Stimulated activated CD4-positive, alpha-beta T cell treated with anti-CD3 and anti-CD28 coated beads, TNF-alpha, amount 100 ng/mL, for 24 hours (primary cell): ENCODE measurements at regions not wholly inside any gene's neighbourhood (a gene's known extent, or its start where the extent isn't known, plus 50 kb on each side); places are given as distances from the start of the nearest gene placed in this dataset.

Source experiments
- DNase-seq, 3 experiments: peaks; one replicate each; pipeline ENCODE4 v3.0.0-alpha.2; 2020; ENCODE audit warnings: low read depth in 3 of 3

DNA sequence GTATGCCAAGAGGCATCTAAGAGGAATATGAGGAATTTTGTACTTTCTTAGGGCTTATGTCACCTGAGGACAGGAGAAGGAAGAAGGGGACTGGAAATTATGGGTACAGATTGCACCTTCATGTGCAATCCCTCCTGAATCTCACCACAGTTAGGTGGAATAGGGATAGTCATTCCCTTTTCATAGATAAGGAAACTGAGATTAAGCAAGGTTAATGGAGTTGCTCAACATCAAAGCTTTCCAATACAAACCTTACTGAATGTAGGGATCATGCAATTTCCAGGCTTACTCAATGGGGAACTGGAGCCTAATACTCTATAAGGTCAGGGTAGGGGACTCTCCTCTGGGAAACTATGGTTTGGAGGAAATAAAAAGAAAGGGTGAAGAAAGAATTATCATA is 133.0 kb downstream of the C11orf87 start:
- DNase-seq: no peak

DNA sequence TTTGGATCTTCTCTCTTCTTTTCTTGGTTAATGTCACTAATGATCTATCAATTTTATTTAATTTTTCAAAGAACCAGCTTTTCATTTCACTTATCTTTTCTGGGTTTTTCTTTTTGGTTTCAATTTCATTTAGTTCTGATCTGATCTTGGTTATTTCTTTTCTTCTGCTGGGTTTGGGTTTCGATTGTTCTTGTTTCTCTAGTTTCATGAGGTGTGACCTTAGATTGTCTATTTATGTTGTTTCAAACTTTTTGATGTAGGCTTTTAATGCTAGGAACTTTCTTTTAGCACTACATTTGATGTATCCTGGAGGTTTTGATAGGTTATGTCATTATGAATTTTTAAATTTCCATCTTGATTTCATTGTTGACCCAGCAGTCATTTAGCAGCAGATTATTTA is 142.3 kb downstream of the C11orf87 start:
- no peak for DNase-seq

DNA sequence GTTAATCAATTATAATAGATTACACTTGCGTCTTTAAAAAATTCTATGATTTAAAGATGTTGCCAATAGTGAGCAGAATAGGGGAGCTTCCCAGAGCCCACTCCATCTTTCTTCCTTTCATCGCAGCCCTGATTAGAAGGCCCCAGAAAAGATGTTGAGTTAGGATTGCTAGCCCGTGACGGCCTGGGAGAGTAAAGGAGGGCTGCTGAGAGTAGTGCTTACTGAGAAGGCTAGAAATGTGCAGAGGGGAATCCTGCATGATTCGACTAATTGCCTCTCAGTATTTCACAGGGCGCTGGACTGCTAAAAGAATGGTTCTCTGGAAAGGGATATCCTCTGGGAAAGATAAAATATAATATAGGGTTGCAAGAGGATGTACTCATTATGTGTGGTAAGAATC is 160.5 kb downstream of the C11orf87 start:
- DNase-seq: no peak

DNA sequence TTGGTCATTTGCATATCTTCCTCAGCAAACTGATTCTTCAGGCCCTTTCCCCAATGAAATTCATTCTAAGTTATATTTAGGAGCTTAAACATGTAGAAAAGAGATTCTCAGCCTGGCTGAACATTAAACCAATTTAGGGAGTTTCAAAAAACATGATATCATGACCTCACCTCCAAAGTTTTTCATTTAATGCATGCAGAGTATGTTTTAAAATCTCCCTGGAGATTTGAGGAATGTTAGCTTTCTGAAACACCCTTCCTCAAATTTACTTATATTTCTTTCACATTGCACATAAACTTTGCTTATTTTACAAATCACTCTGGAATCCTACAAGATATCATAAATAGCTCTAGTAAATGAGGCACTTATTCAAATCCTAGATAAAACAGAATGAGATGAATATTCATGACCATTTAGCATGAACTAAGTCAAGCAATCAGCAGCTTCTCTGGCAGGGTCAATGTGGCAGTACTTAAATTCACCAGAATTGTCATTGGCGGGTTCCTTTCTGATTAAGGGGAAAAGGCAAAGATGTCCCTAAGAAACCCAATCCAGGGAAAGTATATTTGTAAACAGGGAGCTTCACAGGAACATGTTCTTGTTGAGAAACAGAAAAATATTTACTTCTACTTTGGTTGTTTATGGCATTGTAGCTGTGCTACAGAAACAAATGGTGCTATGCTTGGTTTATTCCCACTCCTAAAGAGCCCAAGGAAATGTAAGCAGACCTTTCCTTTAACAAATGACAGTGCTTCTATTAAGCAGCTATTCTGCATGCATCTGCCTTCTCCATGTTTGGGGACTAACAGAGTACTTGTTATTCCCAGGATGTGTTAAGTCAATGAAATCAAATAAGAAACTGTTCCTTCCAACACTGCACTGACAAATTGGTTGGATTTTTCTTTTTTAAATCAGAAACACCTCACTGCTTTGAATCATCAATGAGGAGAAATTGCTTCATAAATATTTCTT is 162.3 kb downstream of the C11orf87 start:
- DNase-seq: no peak

DNA sequence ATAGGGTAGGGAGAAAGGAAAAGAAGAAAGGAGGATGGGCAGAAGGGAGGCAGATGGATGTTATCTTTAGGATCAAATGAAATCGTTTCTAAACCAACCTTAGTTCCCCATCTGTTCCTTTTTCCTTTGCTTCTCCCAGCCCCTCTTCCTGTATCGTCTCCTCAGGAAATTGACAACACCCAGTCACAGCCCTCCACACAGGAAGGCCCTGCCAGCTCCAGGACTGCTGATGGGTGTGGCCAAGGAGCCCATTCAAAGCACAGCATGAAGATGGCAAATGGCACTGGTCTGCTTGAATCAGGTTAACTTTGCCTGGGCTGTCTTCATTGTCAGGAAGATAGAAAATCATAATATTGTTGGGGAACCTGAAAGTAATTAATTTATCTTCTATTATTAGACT is 164.8 kb downstream of the C11orf87 start:
- DNase-seq: no peak

DNA sequence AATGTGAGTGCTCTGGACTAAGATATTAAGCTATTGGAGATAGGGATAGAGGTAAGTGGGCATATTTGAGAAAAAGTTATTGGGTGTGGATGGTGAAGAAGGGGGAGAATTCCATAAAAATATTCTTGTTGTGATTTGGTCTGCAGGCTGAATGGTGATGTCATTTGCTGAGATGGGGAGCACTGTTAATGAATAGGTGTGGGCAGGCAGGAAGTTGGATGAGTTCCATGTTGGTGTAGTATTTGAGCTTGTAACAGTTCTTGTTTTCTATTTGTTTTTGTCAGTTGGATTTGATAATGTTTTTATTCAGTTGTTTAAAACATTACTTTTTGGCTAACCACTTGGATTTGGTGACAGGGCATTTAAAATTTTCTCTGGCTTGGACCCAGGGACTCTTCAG is 168.8 kb downstream of the C11orf87 start:
- DNase-seq: no peak

DNA sequence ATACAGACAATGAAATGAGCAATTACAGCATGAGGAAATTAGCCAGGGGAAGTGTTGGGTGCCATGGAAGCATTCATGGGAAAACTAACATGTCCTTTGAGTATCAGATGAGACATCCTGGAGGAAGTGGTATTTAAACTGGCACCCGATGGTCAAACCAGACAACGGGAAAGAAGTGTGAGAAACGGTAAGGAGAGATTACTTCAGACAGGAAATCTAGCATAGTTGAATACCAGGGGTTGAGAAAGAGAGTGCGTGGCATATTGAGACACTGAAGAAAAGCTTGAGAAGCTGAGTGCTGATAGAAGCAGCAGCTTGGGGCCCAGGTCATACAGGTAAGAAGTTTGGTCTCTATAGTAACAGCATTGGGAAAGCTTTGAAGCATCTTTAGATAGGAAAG is 175.3 kb downstream of the C11orf87 start:
- DNase-seq: no peak

DNA sequence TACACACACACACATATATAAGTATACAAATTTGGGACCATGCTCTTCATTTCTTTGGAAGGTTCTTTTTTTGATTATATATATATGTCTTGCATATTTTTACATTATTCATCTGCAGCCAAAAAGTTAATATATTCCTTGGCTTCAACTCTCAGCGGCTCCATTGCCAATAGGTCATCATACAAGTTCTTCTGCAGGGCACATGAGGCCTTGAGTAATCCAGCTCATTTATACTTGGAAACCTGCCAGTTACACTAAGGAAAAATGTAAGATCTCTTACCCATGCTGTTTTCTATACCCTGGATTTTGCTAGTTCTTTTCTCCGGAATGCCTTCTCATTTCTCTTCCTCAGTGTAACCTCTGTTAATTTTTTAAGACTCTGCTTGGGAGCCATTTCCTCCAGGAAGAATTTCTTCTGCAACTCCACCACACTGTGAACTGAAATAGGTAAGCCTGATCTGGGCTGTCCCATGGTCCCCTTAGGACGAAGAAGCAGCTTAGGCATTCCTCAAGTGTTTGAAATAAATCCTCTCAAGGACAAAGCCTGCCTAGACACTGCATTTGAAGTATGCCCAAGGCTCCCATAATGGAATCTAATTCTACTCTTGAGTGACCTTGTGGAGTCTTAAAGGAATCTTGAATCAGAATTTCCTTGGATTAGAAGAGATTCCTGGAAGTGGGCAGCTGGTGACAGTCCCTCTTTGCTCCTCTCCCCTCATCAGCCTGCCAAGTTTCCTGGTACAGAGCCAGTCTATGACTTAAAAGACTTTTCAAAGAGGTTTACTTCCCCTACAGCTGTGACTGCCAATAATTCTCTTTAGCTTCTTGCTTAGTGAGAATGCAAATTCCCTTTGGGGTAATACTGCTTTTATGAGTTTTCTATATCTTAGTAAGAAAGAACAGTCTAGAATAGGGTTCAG is 182.8 kb downstream of the C11orf87 start:
- DNase-seq: no peak

DNA sequence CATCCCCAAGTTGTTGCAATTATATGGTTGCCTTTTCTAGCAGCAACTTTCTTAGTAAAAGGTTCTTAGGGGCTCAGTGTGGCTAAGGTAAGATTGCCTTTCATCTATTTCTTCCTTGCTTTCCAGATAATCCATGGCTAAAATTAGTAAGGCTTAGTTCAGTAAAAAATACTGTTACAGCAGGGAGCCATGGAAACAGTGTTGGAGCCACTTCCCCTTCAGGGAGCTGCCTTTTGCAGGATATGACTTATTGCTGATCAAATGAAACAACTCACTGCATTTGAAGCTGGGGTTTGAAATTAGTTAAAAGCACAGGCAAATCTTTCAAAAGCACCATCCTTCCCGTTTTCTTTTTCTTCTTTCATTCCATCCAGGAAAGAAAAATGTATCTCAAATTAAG is 184.3 kb downstream of the C11orf87 start:
- no peak for DNase-seq

DNA sequence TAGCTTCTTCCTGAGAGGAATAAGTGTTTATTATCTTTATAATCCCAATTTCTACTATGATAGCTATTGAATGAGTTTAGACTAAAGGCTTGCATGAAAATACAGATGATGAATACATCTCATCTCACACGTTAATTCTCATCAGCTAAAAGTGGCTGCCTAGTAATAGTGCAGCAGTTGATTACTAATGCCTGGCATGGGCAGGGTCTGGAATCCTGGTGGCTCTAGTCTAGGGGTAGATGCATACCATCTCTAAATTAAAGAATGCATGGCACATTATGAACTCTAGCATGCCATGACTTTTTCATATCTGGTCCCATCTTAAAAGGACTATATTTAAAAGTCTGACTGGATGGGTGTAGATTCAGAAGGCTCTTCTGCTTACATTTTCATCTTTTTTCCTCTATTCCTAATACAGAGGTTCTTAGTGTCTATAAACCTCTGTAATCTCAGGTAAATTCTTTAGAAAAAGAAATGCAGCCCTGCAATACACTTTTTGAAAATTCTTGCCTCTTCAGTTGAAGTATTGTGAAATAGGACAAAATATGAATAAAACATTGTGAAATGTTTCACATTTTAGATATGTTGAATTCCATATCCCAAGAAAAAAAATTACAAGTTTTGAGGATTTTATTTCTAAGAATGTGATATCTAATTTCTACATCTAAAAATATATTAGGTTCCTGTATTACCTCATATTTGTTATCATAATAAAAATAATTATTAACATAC is 187.6 kb downstream of the C11orf87 start:
- no peak for DNase-seq

DNA sequence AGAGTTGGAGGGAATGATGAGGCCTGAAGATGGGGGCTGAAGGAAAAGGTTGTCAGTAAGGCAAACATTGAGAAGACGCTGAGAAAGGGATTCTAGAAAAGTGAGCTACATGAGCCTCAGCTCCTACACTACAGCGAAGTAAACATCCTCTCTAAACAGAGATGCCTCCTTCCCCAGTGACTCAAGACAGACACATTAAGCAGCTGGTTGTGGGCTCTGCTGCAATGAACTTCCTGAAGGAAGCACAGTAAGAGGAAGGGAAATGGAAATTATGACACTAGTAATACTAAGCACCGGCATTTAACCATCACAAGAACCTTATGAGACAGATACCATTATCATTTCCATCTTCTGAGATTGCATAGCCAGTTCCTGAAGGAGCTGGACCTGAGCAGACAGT is 190.5 kb downstream of the C11orf87 start:
- DNase-seq: no peak

DNA sequence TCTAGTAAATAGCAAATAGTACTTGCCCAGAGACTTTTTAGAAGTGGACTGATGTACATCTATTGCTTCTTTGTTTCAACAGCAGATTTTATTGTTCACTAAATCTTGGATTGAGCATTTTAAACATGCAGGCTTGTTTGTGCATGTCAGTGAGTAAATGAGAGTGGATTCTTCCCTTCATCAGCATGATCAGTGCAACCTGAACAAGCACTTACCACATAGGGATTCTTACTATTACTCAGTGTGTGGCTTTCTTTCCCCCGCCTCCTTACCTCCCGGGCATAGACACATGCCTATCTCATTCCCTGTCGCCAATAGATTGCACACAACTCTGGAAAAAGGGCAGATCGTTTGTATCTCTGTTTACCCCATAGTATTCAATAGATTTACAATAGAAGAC is 197.5 kb downstream of the C11orf87 start:
- DNase-seq: no peak

DNA sequence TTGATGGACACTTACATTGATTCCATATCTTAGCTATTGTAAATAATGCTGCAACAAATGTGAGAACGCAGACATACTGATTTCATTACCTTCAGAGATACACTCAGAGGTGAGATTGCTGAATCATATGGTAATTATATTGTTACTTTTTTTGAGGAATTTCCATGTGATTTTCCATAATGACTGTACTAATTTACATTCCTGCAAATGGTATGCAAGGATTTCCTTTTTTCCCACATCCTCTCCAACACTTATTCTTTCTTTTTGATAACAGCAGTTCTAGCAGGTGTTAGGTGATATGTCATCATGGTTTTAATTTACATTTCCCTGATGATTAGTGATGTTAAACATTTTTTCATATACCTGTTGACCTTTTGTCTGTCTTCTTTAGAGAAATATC is 207.7 kb downstream of the C11orf87 start:
- DNase-seq: no peak

DNA sequence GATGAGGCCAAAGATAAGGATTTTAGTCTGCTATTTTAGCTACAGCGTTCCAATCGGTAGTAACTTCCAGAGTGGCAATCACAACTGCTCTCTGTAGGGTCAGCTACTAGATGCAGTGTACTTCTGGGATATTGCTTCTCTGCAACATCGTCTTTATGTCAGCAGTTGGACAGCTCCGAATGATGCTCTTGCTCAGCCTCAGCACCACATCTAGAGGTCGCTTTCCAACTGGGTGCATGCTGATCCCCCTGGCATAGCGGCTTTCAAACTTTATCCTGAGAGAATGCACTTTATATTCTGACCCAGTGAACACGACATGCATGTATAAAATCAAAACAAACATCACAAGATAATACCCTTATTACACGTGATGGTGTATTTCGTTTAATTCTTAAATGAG is 219.6 kb downstream of the C11orf87 start:
- DNase-seq: no peak

DNA sequence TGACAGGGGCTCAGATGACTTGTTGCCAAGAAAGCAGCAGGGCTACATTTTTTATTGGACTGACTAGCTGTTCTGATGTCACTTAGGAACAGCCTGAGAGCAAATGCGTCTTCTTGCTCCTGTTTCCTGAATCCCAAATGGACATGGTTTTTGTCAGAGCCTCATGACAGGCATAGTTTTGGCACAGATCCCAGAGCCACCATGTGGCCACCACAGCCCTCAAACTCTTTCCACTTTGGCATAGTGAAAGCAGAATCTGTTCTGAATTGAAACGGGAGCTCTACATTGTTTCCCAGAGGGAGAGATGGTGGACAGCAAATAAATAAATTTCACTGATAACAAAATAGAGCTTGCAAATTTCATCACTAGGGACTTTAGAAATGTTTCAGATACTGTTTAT is 222.2 kb downstream of the C11orf87 start:
- DNase-seq: no peak

DNA sequence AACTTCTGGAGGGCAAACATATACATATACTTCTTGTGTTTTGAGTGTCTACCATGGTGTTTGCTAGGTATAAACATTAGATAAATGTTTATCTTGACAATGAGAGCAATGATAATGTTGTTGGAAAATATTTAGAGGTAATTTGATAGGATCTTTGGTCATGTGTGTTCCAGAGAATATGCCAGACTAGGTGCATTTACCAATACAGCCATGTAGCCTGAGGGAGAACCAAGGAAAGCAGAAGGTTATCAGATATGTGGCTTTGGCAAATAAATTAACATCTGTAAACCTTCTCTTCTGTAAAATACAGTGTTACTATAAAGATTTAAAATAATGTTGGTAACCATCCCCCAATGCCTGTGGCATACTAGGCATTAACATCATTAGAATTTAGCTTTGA is 226.8 kb downstream of the C11orf87 start:
- no peak for DNase-seq

DNA sequence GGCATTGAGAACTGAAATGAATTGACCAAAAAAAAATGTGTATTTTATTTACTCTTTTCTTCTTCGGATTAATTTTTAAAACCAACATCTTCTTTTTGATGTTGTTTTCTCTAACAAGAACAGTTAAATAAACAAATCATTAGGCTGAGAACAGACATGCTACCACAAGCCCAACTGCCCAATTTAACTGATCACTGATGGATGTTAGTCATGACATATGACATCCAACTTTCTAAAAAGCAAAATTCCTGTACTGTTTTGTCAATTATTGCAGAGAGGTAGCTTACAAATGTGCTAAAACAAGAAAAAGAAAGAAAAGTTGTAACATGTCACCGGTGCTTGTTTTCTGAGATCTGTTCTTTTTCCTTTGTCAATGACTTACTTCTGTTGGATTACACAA is 232.1 kb downstream of the C11orf87 start:
- DNase-seq: no peak

DNA sequence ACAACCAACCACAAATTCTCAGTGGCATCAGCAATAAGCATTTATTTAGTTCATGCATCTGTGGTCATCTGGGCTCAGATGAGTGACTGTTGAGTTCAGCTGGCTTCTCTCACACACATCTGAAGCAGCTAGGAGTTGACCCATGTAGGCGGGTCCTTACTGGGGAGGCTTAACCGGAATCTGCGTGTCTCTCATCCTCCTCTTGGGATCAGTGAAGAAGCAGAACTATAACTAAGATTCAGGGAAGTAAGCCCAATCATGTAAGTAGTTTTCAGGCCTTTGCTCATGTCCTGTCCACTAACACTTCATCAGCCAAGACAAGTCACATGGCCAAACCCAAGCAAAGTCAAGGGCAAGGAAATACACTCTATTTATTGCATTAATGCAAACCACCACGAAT is 236.2 kb downstream of the C11orf87 start:
- no peak for DNase-seq

DNA sequence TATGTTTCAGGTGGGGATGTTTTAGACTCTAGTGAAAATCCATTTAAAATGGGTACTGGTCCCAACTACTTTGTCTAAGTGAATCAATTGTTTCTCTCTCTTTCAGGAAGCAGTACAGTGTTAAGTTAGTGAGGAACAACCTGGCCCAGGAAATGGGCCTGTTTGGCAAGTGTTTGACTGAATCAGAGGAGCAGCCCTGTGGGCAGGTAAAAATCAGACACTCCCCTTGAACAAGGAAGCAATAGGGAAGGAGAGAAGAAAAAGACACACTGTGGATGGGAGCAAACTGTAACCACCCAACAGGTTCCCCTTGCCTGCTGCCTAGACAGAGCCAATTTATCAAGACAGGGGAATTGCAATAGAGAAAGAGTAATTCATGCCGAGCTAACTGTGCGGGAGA is 245.7 kb downstream of the C11orf87 start:
- no peak for DNase-seq

DNA sequence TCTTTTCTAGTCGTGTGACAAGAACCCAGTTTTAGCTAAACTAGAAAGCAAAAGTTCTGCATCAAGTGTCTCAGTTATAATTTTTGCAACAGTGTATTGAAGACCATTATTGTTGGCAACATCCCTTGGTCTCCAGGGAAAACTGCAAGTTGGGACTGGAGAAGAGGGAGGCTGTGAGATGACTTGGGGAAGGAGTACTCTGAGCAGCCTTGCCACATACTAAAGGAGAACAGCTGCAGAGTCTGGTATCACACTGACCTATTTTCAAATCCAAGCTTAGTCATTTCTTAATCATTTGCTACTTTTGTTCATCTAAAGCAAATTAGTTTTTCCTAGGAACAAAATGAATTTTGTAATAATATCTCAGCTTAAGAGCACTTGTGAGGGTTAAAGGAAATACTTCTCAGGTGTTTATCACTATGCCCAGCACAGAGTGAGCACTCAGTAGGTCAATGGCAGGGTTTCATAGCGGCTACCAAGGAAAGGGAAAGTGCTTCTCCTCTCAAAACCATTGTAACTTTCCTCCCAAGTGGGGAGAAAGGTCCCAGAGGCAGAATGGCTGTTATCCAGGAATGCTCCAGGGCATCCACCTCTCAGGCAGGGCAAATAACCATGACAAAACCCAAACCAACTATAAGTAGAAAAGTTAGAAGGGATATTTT is 247.1 kb downstream of the C11orf87 start:
- DNase-seq: no peak

DNA sequence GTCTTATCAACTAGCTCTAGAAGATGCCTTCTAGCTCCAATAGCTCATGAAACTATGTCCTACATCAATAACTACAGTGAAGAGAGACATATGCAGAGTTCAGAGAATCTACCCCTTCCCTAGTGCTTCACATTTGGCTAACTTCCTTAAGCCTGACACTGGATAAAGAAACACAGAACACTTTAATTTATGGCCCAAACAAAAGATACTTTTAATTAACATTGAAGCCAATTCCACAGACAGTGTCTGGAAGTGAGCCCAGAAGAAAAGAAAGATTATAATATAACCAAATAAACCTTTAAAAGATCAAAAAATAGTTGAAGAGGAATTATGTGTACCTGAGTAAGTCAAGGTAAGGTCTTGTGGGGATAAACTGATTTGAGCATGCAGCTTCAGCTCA is 255.2 kb downstream of the C11orf87 start:
- DNase-seq: no peak

DNA sequence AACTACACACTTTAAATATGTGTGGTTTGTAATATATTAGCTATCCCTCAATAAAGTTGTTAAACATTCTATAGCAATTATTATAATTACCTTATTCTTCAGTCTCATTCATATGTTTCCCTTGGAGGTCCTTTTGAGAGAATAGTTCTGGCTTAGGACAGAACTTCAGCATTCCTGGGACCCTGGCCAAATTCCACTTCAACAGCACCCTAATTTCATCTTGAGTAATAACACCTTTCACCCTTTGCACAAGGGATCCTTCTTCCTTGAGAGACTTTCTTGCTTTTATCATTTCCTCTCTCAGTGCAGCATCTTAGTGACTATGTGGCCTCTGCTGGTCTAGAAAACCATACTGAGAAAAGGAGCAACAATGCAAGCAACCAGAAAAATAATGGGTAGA is 255.9 kb downstream of the C11orf87 start:
- no peak for DNase-seq
